Kidney epithelial cell (primary cell): ENCODE measurements at regions not wholly inside any gene's neighbourhood (a gene's known extent, or its start where the extent isn't known, plus 50 kb on each side); places are given as distances from the start of the nearest gene placed in this dataset.

Source experiments
- DNase-seq: peaks from one replicate; pipeline ENCODE4 v3.0.0-alpha.2; 2010; ENCODE audit warnings: low read depth
- H3K27me3 ChIP-seq: 2 replicates; pipeline ENCODE4 v1.6.0; 2011; ENCODE audit warnings: low read length; ENCODE audit not compliant: control insufficient read depth, insufficient read depth
- H3K36me3 ChIP-seq: 2 replicates; pipeline ENCODE4 v1.5.1; 2011; ENCODE audit warnings: low read length; ENCODE audit not compliant: control insufficient read depth, insufficient read depth
- H3K4me3 ChIP-seq: 2 replicates; pipeline ENCODE4 v1.5.1; 2011; ENCODE audit warnings: low read depth, mild to moderate bottlenecking, control low read depth, low read length
- CTCF ChIP-seq: IDR thresholded peaks from 2 replicates; pipeline ENCODE4 v1.5.1; 2011; ENCODE audit warnings: mild to moderate bottlenecking, moderate library complexity, low read length, control low read depth, inconsistent platforms; ENCODE audit not compliant: insufficient read depth, poor library complexity, severe bottlenecking

GRCh38 chr9:1964093-1964492 is 51.1 kb upstream of the SMARCA2 start:
- H3K27me3 ChIP-seq, result no peaks in the 10 kb centered on the region
- no peak for TF ChIP-seq CTCF
- H3K4me3 ChIP-seq, result no peak overlapping the region
- H3K36me3 ChIP-seq, result no peaks in the 10 kb centered on the region
- no peak for DNase-seq
